ENCODE measurements at regions not wholly inside any gene's neighbourhood (a gene's known extent, or its start where the extent isn't known, plus 50 kb on each side); places are given as distances from the start of the nearest gene placed in this dataset.

DNA sequence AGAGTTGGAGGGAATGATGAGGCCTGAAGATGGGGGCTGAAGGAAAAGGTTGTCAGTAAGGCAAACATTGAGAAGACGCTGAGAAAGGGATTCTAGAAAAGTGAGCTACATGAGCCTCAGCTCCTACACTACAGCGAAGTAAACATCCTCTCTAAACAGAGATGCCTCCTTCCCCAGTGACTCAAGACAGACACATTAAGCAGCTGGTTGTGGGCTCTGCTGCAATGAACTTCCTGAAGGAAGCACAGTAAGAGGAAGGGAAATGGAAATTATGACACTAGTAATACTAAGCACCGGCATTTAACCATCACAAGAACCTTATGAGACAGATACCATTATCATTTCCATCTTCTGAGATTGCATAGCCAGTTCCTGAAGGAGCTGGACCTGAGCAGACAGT lies 190.5 kb downstream of the C11orf87 start:
- no peaks in the 10 kb centered on the region for H3K36me3 Mint-ChIP-seq (ENCODE audit: low read depth)
- H3K4me1 Mint-ChIP-seq, result no peaks in the 10 kb centered on the region
- DNase-seq, result no peak
- TF ChIP-seq, protein P1, sequence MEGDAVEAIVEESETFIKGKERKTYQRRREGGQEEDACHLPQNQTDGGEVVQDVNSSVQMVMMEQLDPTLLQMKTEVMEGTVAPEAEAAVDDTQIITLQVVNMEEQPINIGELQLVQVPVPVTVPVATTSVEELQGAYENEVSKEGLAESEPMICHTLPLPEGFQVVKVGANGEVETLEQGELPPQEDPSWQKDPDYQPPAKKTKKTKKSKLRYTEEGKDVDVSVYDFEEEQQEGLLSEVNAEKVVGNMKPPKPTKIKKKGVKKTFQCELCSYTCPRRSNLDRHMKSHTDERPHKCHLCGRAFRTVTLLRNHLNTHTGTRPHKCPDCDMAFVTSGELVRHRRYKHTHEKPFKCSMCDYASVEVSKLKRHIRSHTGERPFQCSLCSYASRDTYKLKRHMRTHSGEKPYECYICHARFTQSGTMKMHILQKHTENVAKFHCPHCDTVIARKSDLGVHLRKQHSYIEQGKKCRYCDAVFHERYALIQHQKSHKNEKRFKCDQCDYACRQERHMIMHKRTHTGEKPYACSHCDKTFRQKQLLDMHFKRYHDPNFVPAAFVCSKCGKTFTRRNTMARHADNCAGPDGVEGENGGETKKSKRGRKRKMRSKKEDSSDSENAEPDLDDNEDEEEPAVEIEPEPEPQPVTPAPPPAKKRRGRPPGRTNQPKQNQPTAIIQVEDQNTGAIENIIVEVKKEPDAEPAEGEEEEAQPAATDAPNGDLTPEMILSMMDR (IDR thresholded peaks at IDR 0.05), result no peak
- no peak overlapping the region for H3K4me3 Mint-ChIP-seq
- H3K27ac Mint-ChIP-seq, result no peak overlapping the region
- peaks cover 3% of the 10 kb centered on the region for H3K27me3 Mint-ChIP-seq (ENCODE audit: low read depth, poor library complexity)
- H3K9me3 Mint-ChIP-seq, result no peaks in the 10 kb centered on the region

DNA sequence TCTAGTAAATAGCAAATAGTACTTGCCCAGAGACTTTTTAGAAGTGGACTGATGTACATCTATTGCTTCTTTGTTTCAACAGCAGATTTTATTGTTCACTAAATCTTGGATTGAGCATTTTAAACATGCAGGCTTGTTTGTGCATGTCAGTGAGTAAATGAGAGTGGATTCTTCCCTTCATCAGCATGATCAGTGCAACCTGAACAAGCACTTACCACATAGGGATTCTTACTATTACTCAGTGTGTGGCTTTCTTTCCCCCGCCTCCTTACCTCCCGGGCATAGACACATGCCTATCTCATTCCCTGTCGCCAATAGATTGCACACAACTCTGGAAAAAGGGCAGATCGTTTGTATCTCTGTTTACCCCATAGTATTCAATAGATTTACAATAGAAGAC lies 197.5 kb downstream of the C11orf87 start:
- Mint-ChIP-seq H3K9me3 (peaks cover 5% of the 10 kb centered on the region), H3K4me1 (no peaks in the 10 kb centered on the region), H3K27ac (no peak overlapping the region), H3K36me3 (ENCODE audit: low read depth) (no peaks in the 10 kb centered on the region), H3K27me3 (ENCODE audit: low read depth, poor library complexity) (no peaks in the 10 kb centered on the region), H3K4me3 (no peak overlapping the region)
- DNase-seq, result no peak
- TF ChIP-seq, protein P1 (IDR thresholded peaks at IDR 0.05), result no peak

DNA sequence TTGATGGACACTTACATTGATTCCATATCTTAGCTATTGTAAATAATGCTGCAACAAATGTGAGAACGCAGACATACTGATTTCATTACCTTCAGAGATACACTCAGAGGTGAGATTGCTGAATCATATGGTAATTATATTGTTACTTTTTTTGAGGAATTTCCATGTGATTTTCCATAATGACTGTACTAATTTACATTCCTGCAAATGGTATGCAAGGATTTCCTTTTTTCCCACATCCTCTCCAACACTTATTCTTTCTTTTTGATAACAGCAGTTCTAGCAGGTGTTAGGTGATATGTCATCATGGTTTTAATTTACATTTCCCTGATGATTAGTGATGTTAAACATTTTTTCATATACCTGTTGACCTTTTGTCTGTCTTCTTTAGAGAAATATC lies 207.7 kb downstream of the C11orf87 start:
- TF ChIP-seq, protein P1 (IDR thresholded peaks at IDR 0.05), result no peak
- no peaks in the 10 kb centered on the region for H3K27me3 Mint-ChIP-seq (ENCODE audit: low read depth, poor library complexity)
- no peak overlapping the region for H3K4me3 Mint-ChIP-seq
- no peak overlapping the region for H3K27ac Mint-ChIP-seq
- no peaks in the 10 kb centered on the region for H3K4me1 Mint-ChIP-seq
- no peaks in the 10 kb centered on the region for H3K36me3 Mint-ChIP-seq (ENCODE audit: low read depth)
- H3K9me3 Mint-ChIP-seq, result peaks cover 8% of the 10 kb centered on the region
- no peak for DNase-seq

DNA sequence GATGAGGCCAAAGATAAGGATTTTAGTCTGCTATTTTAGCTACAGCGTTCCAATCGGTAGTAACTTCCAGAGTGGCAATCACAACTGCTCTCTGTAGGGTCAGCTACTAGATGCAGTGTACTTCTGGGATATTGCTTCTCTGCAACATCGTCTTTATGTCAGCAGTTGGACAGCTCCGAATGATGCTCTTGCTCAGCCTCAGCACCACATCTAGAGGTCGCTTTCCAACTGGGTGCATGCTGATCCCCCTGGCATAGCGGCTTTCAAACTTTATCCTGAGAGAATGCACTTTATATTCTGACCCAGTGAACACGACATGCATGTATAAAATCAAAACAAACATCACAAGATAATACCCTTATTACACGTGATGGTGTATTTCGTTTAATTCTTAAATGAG lies 219.6 kb downstream of the C11orf87 start:
- Mint-ChIP-seq H3K9me3 (no peaks in the 10 kb centered on the region), H3K36me3 (ENCODE audit: low read depth) (no peaks in the 10 kb centered on the region), H3K4me1 (no peaks in the 10 kb centered on the region), H3K4me3 (no peak overlapping the region), H3K27me3 (ENCODE audit: low read depth, poor library complexity) (no peaks in the 10 kb centered on the region), H3K27ac (no peak overlapping the region)
- DNase-seq, result peak; percentile 50
- TF ChIP-seq, protein P1 (IDR thresholded peaks at IDR 0.05), result peak; percentile 7

DNA sequence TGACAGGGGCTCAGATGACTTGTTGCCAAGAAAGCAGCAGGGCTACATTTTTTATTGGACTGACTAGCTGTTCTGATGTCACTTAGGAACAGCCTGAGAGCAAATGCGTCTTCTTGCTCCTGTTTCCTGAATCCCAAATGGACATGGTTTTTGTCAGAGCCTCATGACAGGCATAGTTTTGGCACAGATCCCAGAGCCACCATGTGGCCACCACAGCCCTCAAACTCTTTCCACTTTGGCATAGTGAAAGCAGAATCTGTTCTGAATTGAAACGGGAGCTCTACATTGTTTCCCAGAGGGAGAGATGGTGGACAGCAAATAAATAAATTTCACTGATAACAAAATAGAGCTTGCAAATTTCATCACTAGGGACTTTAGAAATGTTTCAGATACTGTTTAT lies 222.2 kb downstream of the C11orf87 start:
- H3K9me3 Mint-ChIP-seq, result no peaks in the 10 kb centered on the region
- TF ChIP-seq, protein P1 (IDR thresholded peaks at IDR 0.05), result no peak
- DNase-seq, result no peak

DNA sequence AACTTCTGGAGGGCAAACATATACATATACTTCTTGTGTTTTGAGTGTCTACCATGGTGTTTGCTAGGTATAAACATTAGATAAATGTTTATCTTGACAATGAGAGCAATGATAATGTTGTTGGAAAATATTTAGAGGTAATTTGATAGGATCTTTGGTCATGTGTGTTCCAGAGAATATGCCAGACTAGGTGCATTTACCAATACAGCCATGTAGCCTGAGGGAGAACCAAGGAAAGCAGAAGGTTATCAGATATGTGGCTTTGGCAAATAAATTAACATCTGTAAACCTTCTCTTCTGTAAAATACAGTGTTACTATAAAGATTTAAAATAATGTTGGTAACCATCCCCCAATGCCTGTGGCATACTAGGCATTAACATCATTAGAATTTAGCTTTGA lies 226.8 kb downstream of the C11orf87 start:
- TF ChIP-seq, protein P1 (IDR thresholded peaks at IDR 0.05), result no peak
- no peak for DNase-seq
- Mint-ChIP-seq H3K4me3 (no peak overlapping the region), H3K27me3 (ENCODE audit: low read depth, poor library complexity) (no peaks in the 10 kb centered on the region), H3K4me1 (no peaks in the 10 kb centered on the region), H3K27ac (no peak overlapping the region), H3K9me3 (no peaks in the 10 kb centered on the region), H3K36me3 (ENCODE audit: low read depth) (no peaks in the 10 kb centered on the region)

More for the DNA sequence above, 222.2 kb downstream of the C11orf87 start:
- Mint-ChIP-seq H3K4me1 (no peaks in the 10 kb centered on the region), H3K36me3 (ENCODE audit: low read depth) (no peaks in the 10 kb centered on the region), H3K27me3 (ENCODE audit: low read depth, poor library complexity) (no peaks in the 10 kb centered on the region), H3K27ac (no peak overlapping the region), H3K4me3 (no peak overlapping the region)
